Cardiac fibroblast (primary cell): ENCODE measurements at regions not wholly inside any gene's neighbourhood (a gene's known extent, or its start where the extent isn't known, plus 50 kb on each side); places are given as distances from the start of the nearest gene placed in this dataset.

ENCODE experiments used
- DNase-seq, 2 donors: peaks; one replicate each; pipeline versions ENCODE4 v3.0.0 to v3.0.0-alpha.2; 2010; ENCODE audit warnings: low read depth in 2 of 2
- H3K4me3 ChIP-seq, 2 donors: replicated peaks in 1 of 2; 1 replicate in 1 of 2; 2 replicates in 1 of 2; pipeline ENCODE4 v1.5.1; 2011; ENCODE audit warnings: low read depth in 2 of 2, low read length in 2 of 2, mild to moderate bottlenecking in 2 of 2, moderate library complexity in 1 of 2
- TF ChIP-seq, protein P1 (sequence below): IDR thresholded peaks from one replicate; pipeline ENCODE4 v1.5.1; 2011; ENCODE audit warnings: low read depth, mild to moderate bottlenecking, low read length, inconsistent platforms

DNA sequence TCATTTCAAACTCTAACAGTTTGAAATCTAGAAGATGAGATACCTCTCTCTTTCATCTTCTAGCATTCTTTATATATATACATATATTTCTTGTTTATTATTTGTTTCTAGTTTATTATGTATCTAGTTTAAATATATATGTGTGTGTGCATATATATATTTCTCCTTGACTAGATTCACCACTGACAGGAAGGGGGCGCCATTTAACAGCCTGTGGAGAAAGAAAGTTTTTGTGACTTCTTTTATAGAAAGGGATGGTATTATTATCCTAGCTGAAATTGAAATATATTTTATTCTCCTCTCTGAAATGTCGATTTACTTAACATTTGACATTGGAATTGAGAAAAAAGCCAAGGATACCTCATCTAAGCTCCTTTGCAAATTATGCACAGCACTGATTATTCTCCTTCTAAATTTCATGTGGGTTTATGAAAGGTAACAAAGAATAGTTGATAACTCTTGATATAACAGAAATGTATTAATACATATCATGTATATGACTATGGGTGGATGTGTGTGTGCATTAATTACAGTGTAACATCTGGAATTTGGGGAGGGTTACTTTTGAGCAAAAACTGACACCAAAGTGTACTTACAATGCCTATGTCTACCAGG, 160.7 kb upstream of the NT5C1B start:
- peak; percentile 81 to 82 for DNase-seq
- H3K4me3 ChIP-seq, result no peak overlapping the region
- TF ChIP-seq, protein P1, sequence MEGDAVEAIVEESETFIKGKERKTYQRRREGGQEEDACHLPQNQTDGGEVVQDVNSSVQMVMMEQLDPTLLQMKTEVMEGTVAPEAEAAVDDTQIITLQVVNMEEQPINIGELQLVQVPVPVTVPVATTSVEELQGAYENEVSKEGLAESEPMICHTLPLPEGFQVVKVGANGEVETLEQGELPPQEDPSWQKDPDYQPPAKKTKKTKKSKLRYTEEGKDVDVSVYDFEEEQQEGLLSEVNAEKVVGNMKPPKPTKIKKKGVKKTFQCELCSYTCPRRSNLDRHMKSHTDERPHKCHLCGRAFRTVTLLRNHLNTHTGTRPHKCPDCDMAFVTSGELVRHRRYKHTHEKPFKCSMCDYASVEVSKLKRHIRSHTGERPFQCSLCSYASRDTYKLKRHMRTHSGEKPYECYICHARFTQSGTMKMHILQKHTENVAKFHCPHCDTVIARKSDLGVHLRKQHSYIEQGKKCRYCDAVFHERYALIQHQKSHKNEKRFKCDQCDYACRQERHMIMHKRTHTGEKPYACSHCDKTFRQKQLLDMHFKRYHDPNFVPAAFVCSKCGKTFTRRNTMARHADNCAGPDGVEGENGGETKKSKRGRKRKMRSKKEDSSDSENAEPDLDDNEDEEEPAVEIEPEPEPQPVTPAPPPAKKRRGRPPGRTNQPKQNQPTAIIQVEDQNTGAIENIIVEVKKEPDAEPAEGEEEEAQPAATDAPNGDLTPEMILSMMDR, result peak; percentile 84

- no peak for DNase-seq
- TF ChIP-seq, protein P1, result no peak
- H3K4me3 ChIP-seq, result no peak overlapping the region
These were observed 156.3 kb upstream of the NT5C1B start for GRCh38 chr2:18745431-18746272.

- H3K4me3 ChIP-seq, result no peak overlapping the region
- DNase-seq, result peak in 1 of 2 donors; percentile 75
- TF ChIP-seq, protein P1, result no peak
These were observed 152.7 kb upstream of the NT5C1B start for GRCh38 chr2:18741895-18742732.

- H3K4me3 ChIP-seq, result no peak overlapping the region
- TF ChIP-seq, protein P1, result no peak
- DNase-seq, result peak in 1 of 2 donors; percentile 8
These were observed 151.8 kb upstream of the NT5C1B start for GRCh38 chr2:18741191-18741590.

DNA sequence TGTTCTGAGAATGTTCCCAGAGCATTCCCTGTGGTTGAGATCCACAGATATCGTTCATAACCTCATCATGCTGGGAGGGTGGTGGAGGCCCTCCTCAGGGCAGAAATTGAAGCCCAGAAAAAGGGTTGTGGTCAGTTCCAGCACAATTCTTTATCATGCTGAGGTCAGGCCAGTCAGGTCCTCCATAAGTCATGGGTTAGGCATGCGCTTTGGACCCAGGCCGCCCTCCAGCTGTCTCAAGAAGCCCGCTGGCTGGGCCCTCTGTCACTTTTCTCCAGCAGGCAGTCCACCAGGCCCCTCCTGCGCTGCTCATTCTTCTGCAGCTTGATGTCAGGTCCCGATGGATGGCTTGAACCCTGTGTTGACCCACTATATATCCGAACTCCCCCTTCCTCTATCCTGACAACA, 151.1 kb upstream of the NT5C1B start:
- TF ChIP-seq, protein P1, result no peak
- DNase-seq, result peak; percentile 54 to 85
- H3K4me3 ChIP-seq, result no peak overlapping the region

GRCh38 chr2:18731666-18732065, 142.3 kb upstream of the NT5C1B start:
- peak in 1 of 2 donors; percentile 28 for DNase-seq
- no peak overlapping the region for H3K4me3 ChIP-seq
- TF ChIP-seq, protein P1, result no peak
